HepG2 (cell line): ENCODE measurements at regions not wholly inside any gene's neighbourhood (a gene's known extent, or its start where the extent isn't known, plus 50 kb on each side); places are given as distances from the start of the nearest gene placed in this dataset.

ENCODE experiments used
- IRF2 ChIP-seq: IDR thresholded peaks from 2 replicates; pipeline ENCODE4 v1.6.1; 2018; ENCODE audit warnings: missing genetic modification reagents, missing compliant biosample characterization
- POLR2A ChIP-seq, 2 experiments: IDR thresholded peaks; 2 replicates each; pipeline ENCODE4 v1.6.1; 2011; ENCODE audit warnings: low read depth in 2 of 2, low read length in 2 of 2, mild to moderate bottlenecking in 1 of 2, moderate library complexity in 1 of 2; ENCODE audit not compliant: insufficient read depth in 1 of 2

DNA sequence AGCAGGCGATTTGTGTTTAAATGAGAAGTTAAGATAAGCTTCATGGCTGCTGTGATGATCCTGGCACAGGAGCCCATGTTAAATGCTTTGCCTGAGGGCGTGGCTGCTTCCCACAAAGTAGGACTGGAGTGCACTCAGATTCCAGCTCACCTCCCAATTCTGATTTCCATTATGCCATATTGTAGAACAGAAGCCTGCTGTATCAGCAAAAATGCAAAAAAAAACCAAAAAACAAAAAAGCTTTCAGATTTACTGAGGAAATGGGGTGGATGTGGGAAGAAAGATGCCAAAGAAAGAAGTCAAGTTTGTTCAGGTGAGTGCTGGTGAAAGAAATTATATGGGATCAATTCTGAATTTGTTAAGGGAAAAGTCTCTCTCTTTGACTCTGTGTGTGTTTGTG is 610.4 kb upstream of the NETO1 start:
- TF ChIP-seq POLR2A (IDR thresholded peaks at IDR 0.05; ENCODE audit: insufficient read depth in 1 of 2, low read depth in 2 of 2, low read length in 2 of 2) = no peak
- no peak for TF ChIP-seq IRF2 (CRISPR knock-in tag)
